Thoracic aorta (tissue), 2 donors: ENCODE measurements at regions not wholly inside any gene's neighbourhood (a gene's known extent, or its start where the extent isn't known, plus 50 kb on each side); places are given as distances from the start of the nearest gene placed in this dataset.
"Not testable (repeated sequence)": the region's sequence is repeated elsewhere in the genome, so short reads cannot be mapped to it uniquely, and the experiment has no call there.

Experiments
- ATAC-seq: fragments of 150-250 bp; one replicate; pipeline ENCODE4 v1.8.0; 2017; ENCODE audit warnings: low read depth; ENCODE audit not compliant: insufficient number of reproducible peaks, low FRiP score
- DNase-seq: peaks from one replicate; pipeline ENCODE4 v3.0.0-alpha.2; 2020; ENCODE audit warnings: low spot score
- H3K27ac ChIP-seq, 2 donors: fragments of 200-600 bp; sonication (generic); 1 replicate in 1 of 2; 2 replicates in 1 of 2; pipeline ENCODE4 v1.5.1; 2016; ENCODE audit warnings: mild to moderate bottlenecking in 2 of 2, moderate library complexity in 2 of 2
- H3K27me3 ChIP-seq: fragments of 200-600 bp; sonication (generic); replicated peaks from 2 replicates; pipeline ENCODE4 v1.6.0; 2016; ENCODE audit warnings: mild to moderate bottlenecking; ENCODE audit not compliant: insufficient read depth
- H3K36me3 ChIP-seq: fragments of 200-600 bp; sonication (generic); one replicate; pipeline ENCODE4 v1.5.1; 2016
- H3K4me1 ChIP-seq, 2 donors: fragments of 200-600 bp; sonication (generic); 1 replicate in 1 of 2; 2 replicates in 1 of 2; pipeline versions ENCODE4 v1.5.1 to v1.6.0; 2016; ENCODE audit warnings: low read depth in 2 of 2, mild to moderate bottlenecking in 1 of 2; ENCODE audit not compliant: control insufficient read depth in 1 of 2
- H3K4me3 ChIP-seq: fragments of 200-600 bp; sonication (generic); 2 replicates; pipeline ENCODE4 v1.5.1; 2016; ENCODE audit warnings: mild to moderate bottlenecking
- H3K9me3 ChIP-seq: fragments of 200-600 bp; sonication (generic); 2 replicates; pipeline ENCODE4 v1.5.1; 2016
- CTCF ChIP-seq: fragments of 200-600 bp; sonication (generic); IDR thresholded peaks from one replicate; pipeline ENCODE4 v1.5.1; 2019; ENCODE audit warnings: antibody characterized with exemption

GRCh38 chr10:10734356-10735064 lies 283.2 kb upstream of the CELF2 start:
- Histone ChIP-seq H3K36me3 (no peaks in the 10 kb centered on the region), H3K27me3 (no peaks in the 10 kb centered on the region), H3K4me3 (no peak overlapping the region), H3K4me1 (no peaks in the 10 kb centered on the region), H3K27ac (no peak overlapping the region), H3K9me3 (no peaks in the 10 kb centered on the region)
- ATAC-seq (no peak), DNase-seq (no peak)
- TF ChIP-seq CTCF = no peak

- Histone ChIP-seq H3K9me3 (no peaks in the 10 kb centered on the region), H3K27ac (no peak overlapping the region), H3K36me3 (no peaks in the 10 kb centered on the region), H3K4me1 (no peaks in the 10 kb centered on the region), H3K4me3 (no peak overlapping the region), H3K27me3 (no peaks in the 10 kb centered on the region)
- TF ChIP-seq CTCF = no peak
- ATAC-seq = no peak
- DNase-seq = no peak
These were observed 272.4 kb upstream of the CELF2 start for GRCh38 chr10:10745291-10745690.

GRCh38 chr10:10755490-10755889 lies 262.2 kb upstream of the CELF2 start:
- DNase-seq = no peak

GRCh38 chr10:10758306-10758705 lies 259.4 kb upstream of the CELF2 start:
- DNase-seq = no peak
- Histone ChIP-seq H3K36me3 (no peaks in the 10 kb centered on the region), H3K27ac (no peak overlapping the region), H3K4me1 (no peaks in the 10 kb centered on the region), H3K9me3 (no peaks in the 10 kb centered on the region), H3K4me3 (no peak overlapping the region), H3K27me3 (no peaks in the 10 kb centered on the region)
- no peak for ATAC-seq
- no peak for TF ChIP-seq CTCF

More at GRCh38 chr10:10755490-10755889, 262.2 kb upstream of the CELF2 start:
- no peak for TF ChIP-seq CTCF
- Histone ChIP-seq H3K27ac (no peak overlapping the region), H3K36me3 (no peaks in the 10 kb centered on the region), H3K27me3 (no peaks in the 10 kb centered on the region), H3K9me3 (no peaks in the 10 kb centered on the region), H3K4me3 (no peak overlapping the region), H3K4me1 (no peaks in the 10 kb centered on the region)
- ATAC-seq = no peak

GRCh38 chr10:10759806-10760205 lies 257.9 kb upstream of the CELF2 start:
- H3K9me3 ChIP-seq, DNase-seq, H3K4me3 ChIP-seq, H3K27me3 ChIP-seq, ATAC-seq, H3K27ac ChIP-seq, H3K36me3 ChIP-seq, H3K4me1 ChIP-seq: not testable (repeated sequence)

GRCh38 chr10:10765017-10765416 lies 252.7 kb upstream of the CELF2 start:
- ATAC-seq (no peak), DNase-seq (no peak)
- H3K9me3 ChIP-seq = no peaks in the 10 kb centered on the region
- no peaks in the 10 kb centered on the region for H3K27me3 ChIP-seq
- no peak overlapping the region for H3K27ac ChIP-seq
- no peaks in the 10 kb centered on the region for H3K36me3 ChIP-seq
- no peak for TF ChIP-seq CTCF
- no peak overlapping the region for H3K4me3 ChIP-seq
- H3K4me1 ChIP-seq = no peaks in the 10 kb centered on the region
